ENCODE measurements at regions not wholly inside any gene's neighbourhood (a gene's known extent, or its start where the extent isn't known, plus 50 kb on each side); places are given as distances from the start of the nearest gene placed in this dataset.
"Not testable (repeated sequence)": the region's sequence is repeated elsewhere in the genome, so short reads cannot be mapped to it uniquely, and the experiment has no call there.

- POLR2A ChIA-PET, result no interaction called here
- TF ChIP-seq, protein P1, sequence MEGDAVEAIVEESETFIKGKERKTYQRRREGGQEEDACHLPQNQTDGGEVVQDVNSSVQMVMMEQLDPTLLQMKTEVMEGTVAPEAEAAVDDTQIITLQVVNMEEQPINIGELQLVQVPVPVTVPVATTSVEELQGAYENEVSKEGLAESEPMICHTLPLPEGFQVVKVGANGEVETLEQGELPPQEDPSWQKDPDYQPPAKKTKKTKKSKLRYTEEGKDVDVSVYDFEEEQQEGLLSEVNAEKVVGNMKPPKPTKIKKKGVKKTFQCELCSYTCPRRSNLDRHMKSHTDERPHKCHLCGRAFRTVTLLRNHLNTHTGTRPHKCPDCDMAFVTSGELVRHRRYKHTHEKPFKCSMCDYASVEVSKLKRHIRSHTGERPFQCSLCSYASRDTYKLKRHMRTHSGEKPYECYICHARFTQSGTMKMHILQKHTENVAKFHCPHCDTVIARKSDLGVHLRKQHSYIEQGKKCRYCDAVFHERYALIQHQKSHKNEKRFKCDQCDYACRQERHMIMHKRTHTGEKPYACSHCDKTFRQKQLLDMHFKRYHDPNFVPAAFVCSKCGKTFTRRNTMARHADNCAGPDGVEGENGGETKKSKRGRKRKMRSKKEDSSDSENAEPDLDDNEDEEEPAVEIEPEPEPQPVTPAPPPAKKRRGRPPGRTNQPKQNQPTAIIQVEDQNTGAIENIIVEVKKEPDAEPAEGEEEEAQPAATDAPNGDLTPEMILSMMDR (IDR thresholded peaks at IDR 0.05; ENCODE audit: insufficient read depth, low read depth, low read length), result no peak
- Histone ChIP-seq H3K36me3 (ENCODE audit: control insufficient read depth, insufficient read depth, low read length) (no peaks in the 10 kb centered on the region), H3K4me3 (ENCODE audit: low read depth, low read length) (no peak overlapping the region), H3K27me3 (ENCODE audit: control insufficient read depth, insufficient read depth, low read length) (no peaks in the 10 kb centered on the region)
- DNase-seq (ENCODE audit: low read depth), result no peak
- CTCF ChIA-PET, result interaction anchor here (1.5 to 1.7 kb wide), 2 partner anchors 17 to 24 kb away, joined by 4 to 6 read pairs; no protein-coding TSS in a partner anchor
These were observed 98.2 kb upstream of the NIPBL start for GRCh38 chr5:36778336-36778735.

- CTCF ChIA-PET; DNase-seq (ENCODE audit: low read depth); POLR2A ChIA-PET; H3K27me3 ChIP-seq (ENCODE audit: control insufficient read depth, insufficient read depth, low read length); H3K4me3 ChIP-seq (ENCODE audit: low read depth, low read length); H3K36me3 ChIP-seq (ENCODE audit: control insufficient read depth, insufficient read depth, low read length): not testable (repeated sequence)
These were observed 94.0 kb upstream of the NIPBL start for GRCh38 chr5:36782612-36783011.

- TF ChIP-seq, protein P1 (IDR thresholded peaks at IDR 0.05; ENCODE audit: insufficient read depth, low read depth, low read length), result no peak
- no peaks in the 10 kb centered on the region for H3K27me3 ChIP-seq (ENCODE audit: control insufficient read depth, insufficient read depth, low read length)
- H3K36me3 ChIP-seq (ENCODE audit: control insufficient read depth, insufficient read depth, low read length), result no peaks in the 10 kb centered on the region
- ChIA-PET POLR2A (no interaction called here), CTCF (interaction anchor here (1.0 kb wide), 1 partner anchor 9 kb away, joined by 3 read pairs; no protein-coding TSS in a partner anchor)
- no peak overlapping the region for H3K4me3 ChIP-seq (ENCODE audit: low read depth, low read length)
- no peak for DNase-seq (ENCODE audit: low read depth)
These were observed 90.0 kb upstream of the NIPBL start for GRCh38 chr5:36786448-36787012.

DNA sequence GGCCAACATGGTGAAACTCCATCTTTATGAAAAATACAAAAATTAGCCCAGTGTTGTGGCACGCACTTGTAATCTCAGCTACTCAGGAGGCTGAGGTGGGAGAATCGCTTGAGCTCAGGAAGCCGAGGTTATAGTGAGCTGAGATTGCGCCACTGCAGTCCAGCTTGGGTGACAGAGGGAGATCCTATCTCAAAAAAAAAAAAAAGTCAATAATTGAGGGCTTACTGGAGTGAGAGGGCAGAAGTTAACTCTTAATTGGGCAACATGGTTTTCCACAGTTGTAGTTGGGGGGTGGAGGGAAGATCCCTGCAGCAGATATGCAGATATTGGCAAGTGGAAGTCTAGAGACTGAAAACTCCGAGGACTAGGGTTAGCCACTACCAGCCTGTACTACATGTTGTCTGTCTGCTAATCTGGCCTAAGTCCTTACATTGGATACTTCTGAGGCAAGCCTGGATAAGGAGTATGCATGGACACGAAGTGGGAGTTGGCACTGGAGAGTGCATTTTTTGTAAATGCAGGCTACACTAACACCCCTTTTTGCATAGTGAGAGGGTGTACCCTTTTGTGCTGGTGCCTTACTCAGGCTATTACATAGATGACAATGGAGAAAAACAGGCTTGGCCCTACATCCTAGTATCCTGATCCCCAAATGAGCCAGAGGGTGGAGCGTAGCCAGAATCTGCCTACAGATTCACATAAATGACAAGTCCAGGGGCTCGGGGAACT is 89.0 kb upstream of the NIPBL start:
- no peaks in the 10 kb centered on the region for H3K27me3 ChIP-seq (ENCODE audit: control insufficient read depth, insufficient read depth, low read length)
- no peak overlapping the region for H3K4me3 ChIP-seq (ENCODE audit: low read depth, low read length)
- ChIA-PET POLR2A (no interaction called here), CTCF (no interaction called here)
- TF ChIP-seq, protein P1 (IDR thresholded peaks at IDR 0.05; ENCODE audit: insufficient read depth, low read depth, low read length), result no peak
- DNase-seq (ENCODE audit: low read depth), result no peak
- H3K36me3 ChIP-seq (ENCODE audit: control insufficient read depth, insufficient read depth, low read length), result no peaks in the 10 kb centered on the region

DNA sequence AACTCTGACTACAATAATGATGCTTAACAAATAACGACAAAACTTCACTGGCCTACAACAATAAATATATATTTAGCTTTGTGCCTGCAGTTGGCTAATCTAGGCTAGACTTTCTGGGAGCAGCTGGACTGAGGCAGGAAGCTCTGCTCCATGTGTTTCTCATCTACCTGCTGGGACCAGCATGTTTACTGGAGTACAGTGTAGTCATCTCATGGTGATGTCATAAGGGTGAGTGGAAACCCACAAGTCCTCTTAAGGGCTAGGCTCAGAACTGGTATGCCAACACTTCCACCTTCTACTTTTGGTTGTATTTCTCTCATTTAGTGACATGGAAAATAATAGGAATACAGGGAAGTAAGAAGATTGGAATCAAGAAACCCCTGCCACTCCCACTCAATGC is 85.7 kb upstream of the NIPBL start:
- TF ChIP-seq, protein P1 (IDR thresholded peaks at IDR 0.05; ENCODE audit: insufficient read depth, low read depth, low read length), result no peak
- H3K36me3 ChIP-seq (ENCODE audit: control insufficient read depth, insufficient read depth, low read length), result no peaks in the 10 kb centered on the region
- no peak overlapping the region for H3K4me3 ChIP-seq (ENCODE audit: low read depth, low read length)
- ChIA-PET POLR2A (no interaction called here), CTCF (no interaction called here)
- no peaks in the 10 kb centered on the region for H3K27me3 ChIP-seq (ENCODE audit: control insufficient read depth, insufficient read depth, low read length)
- no peak for DNase-seq (ENCODE audit: low read depth)

All from BJ (cell line).